ENCODE measurements at regions not wholly inside any gene's neighbourhood (a gene's known extent, or its start where the extent isn't known, plus 50 kb on each side); places are given as distances from the start of the nearest gene placed in this dataset.
A peak's percentile ranks its signal among the peaks of the same experiment; 100 is the strongest.

DNA sequence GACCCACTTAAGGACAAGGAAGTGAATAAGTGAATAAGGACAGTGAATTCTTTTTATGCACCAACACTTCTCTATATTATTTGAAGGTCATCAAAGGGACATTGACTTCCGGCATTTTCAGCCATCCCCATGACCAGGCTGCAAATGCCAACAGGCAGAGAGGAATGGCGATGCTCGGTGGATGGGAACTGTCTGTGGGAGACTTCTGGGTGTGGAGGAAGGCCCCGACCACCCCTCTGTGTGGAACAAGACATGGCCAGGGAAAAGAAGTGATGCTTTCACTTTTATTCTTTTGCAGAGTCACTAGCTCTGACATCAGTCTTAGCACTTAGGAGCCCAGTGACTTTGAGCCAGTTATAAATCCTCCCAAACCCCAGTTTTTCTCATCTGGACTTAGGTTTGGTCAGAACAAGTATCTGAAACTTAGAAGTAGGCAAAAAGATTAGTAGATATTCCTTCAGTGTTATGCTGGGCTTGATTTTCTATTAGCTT is 84.5 kb downstream of the KBTBD8 start:
- H3K27ac ChIP-seq (ENCODE audit: low read depth, low read length, poor library complexity, severe bottlenecking) = no peak overlapping the region

DNA sequence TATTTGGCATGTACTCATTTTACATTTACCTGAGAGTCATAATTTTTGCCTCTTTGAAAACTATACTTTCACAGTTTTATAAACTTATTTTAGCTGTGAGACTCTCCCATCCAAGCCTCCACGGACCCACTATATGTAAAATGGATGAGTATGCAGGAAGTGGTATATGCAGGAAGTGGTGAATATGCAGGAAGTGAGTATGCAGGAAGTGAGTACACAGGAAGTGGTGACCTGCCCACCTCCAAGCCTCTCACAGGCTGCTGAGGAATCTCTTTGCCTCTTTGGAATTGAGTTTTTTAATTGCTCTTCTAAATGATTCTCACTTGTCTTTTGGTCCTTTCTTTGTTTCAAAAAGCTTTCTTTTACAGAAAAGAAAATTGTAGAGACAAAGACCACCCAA is 85.2 kb downstream of the KBTBD8 start:
- no peaks in the 10 kb centered on the region for H3F3A ChIP-seq (ENCODE audit: insufficient read depth, low read length)
- peak overlapping the region; percentile 23 for H3K4me3 ChIP-seq (ENCODE audit: low read depth, low read length, poor library complexity, severe bottlenecking)
- H3K9me2 ChIP-seq (ENCODE audit: low read depth, low read length) = no peaks in the 10 kb centered on the region
- no peak overlapping the region for H3K27ac ChIP-seq (ENCODE audit: low read depth, low read length, poor library complexity, severe bottlenecking)
- H3K9me3 ChIP-seq (ENCODE audit: low read length) = peaks cover 7% of the 10 kb centered on the region
- H3K4me2 ChIP-seq (ENCODE audit: low read length) = no peak overlapping the region
- no peaks in the 10 kb centered on the region for H3K79me2 ChIP-seq (ENCODE audit: insufficient read depth, low read length)
- H2AFZ ChIP-seq (ENCODE audit: low read length) = peak overlapping the region; percentile 17
- no peak overlapping the region for H3K9ac ChIP-seq (ENCODE audit: low read length)
- peaks cover 7% of the 10 kb centered on the region; the same call in 1 of the 2 replicates for H3K36me3 ChIP-seq (ENCODE audit: insufficient read depth, low read length)
- H4K20me1 ChIP-seq (ENCODE audit: insufficient read depth, low read length) = no peaks in the 10 kb centered on the region
- no peaks in the 10 kb centered on the region for H3K27me3 ChIP-seq (ENCODE audit: insufficient read depth, low read length)
- peaks cover 7% of the 10 kb centered on the region for H3K4me1 ChIP-seq (ENCODE audit: insufficient read depth, low read length, severe bottlenecking)
- no peak for TF ChIP-seq EZH2 (IDR thresholded peaks at IDR 0.05; ENCODE audit: borderline replicate concordance, low read length)
- TF ChIP-seq, protein P1, sequence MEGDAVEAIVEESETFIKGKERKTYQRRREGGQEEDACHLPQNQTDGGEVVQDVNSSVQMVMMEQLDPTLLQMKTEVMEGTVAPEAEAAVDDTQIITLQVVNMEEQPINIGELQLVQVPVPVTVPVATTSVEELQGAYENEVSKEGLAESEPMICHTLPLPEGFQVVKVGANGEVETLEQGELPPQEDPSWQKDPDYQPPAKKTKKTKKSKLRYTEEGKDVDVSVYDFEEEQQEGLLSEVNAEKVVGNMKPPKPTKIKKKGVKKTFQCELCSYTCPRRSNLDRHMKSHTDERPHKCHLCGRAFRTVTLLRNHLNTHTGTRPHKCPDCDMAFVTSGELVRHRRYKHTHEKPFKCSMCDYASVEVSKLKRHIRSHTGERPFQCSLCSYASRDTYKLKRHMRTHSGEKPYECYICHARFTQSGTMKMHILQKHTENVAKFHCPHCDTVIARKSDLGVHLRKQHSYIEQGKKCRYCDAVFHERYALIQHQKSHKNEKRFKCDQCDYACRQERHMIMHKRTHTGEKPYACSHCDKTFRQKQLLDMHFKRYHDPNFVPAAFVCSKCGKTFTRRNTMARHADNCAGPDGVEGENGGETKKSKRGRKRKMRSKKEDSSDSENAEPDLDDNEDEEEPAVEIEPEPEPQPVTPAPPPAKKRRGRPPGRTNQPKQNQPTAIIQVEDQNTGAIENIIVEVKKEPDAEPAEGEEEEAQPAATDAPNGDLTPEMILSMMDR (IDR thresholded peaks at IDR 0.05; ENCODE audit: low read length) = no peak

More for the DNA sequence above, 84.5 kb downstream of the KBTBD8 start:
- Histone ChIP-seq H3K4me3 (ENCODE audit: low read depth, low read length, poor library complexity, severe bottlenecking) (no peak overlapping the region), H3F3A (ENCODE audit: insufficient read depth, low read length) (no peaks in the 10 kb centered on the region), H3K9me2 (ENCODE audit: low read depth, low read length) (no peaks in the 10 kb centered on the region), H3K4me1 (ENCODE audit: insufficient read depth, low read length, severe bottlenecking) (peaks cover 7% of the 10 kb centered on the region), H3K9me3 (ENCODE audit: low read length) (peaks cover 7% of the 10 kb centered on the region), H3K27me3 (ENCODE audit: insufficient read depth, low read length) (no peaks in the 10 kb centered on the region), H3K36me3 (ENCODE audit: insufficient read depth, low read length) (peaks cover 7% of the 10 kb centered on the region; the same call in 1 of the 2 replicates), H3K9ac (ENCODE audit: low read length) (no peak overlapping the region), H3K79me2 (ENCODE audit: insufficient read depth, low read length) (no peaks in the 10 kb centered on the region), H2AFZ (ENCODE audit: low read length) (peak overlapping the region; percentile 17), H4K20me1 (ENCODE audit: insufficient read depth, low read length) (no peaks in the 10 kb centered on the region), H3K4me2 (ENCODE audit: low read length) (no peak overlapping the region)
- TF ChIP-seq EZH2 (IDR thresholded peaks at IDR 0.05; ENCODE audit: borderline replicate concordance, low read length) = no peak
- TF ChIP-seq, protein P1 (IDR thresholded peaks at IDR 0.05; ENCODE audit: low read length) = no peak

DNA sequence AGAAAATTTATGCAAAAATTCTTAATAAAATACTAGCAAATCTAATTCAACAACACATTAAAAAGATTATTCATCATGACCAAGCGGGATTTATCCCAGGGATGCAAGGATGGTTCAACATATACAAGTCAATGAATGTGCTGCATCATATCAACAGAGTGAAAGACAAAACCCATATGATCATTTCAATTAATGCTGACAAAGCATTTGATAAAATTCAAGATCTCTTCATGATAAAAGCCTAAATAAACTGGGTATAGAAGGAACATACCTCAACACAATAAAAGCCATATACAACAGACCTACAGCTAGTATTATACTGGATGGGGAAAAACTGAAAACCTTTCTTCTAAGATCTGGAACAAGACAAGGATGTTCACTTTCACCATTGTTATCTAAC is 89.7 kb downstream of the KBTBD8 start:
- H3K9ac ChIP-seq (ENCODE audit: low read length) = no peak overlapping the region
- no peaks in the 10 kb centered on the region for H3K9me2 ChIP-seq (ENCODE audit: low read depth, low read length)
- H3K4me3 ChIP-seq (ENCODE audit: low read depth, low read length, poor library complexity, severe bottlenecking) = no peak overlapping the region
- no peak for TF ChIP-seq EZH2 (IDR thresholded peaks at IDR 0.05; ENCODE audit: borderline replicate concordance, low read length)
- TF ChIP-seq, protein P1 (IDR thresholded peaks at IDR 0.05; ENCODE audit: low read length) = no peak
- H2AFZ ChIP-seq (ENCODE audit: low read length) = no peak overlapping the region
- H3K27ac ChIP-seq (ENCODE audit: low read depth, low read length, poor library complexity, severe bottlenecking) = no peak overlapping the region
- no peaks in the 10 kb centered on the region for H3F3A ChIP-seq (ENCODE audit: insufficient read depth, low read length)
- no peaks in the 10 kb centered on the region for H3K79me2 ChIP-seq (ENCODE audit: insufficient read depth, low read length)
- H3K4me2 ChIP-seq (ENCODE audit: low read length) = no peak overlapping the region
- H3K27me3 ChIP-seq (ENCODE audit: insufficient read depth, low read length) = no peaks in the 10 kb centered on the region
- H3K9me3 ChIP-seq (ENCODE audit: low read length) = peaks cover 7% of the 10 kb centered on the region
- peaks cover 7% of the 10 kb centered on the region for H3K4me1 ChIP-seq (ENCODE audit: insufficient read depth, low read length, severe bottlenecking)
- H3K36me3 ChIP-seq (ENCODE audit: insufficient read depth, low read length) = peaks cover 7% of the 10 kb centered on the region; the same call in 1 of the 2 replicates
- no peaks in the 10 kb centered on the region for H4K20me1 ChIP-seq (ENCODE audit: insufficient read depth, low read length)
